Mammary epithelial cell (primary cell): ENCODE measurements at regions not wholly inside any gene's neighbourhood (a gene's known extent, or its start where the extent isn't known, plus 50 kb on each side); places are given as distances from the start of the nearest gene placed in this dataset.

Experiments used
- CTCF ChIP-seq, 2 donors: IDR thresholded peaks in 1 of 2; conservative IDR thresholded peaks in 1 of 2; 2 replicates each; pipeline ENCODE4 v1.5.1; 2011 to 2012; ENCODE audit warnings: inconsistent platforms in 2 of 2, low read length in 2 of 2, mild to moderate bottlenecking in 2 of 2, control low read depth in 1 of 2, low read depth in 1 of 2; ENCODE audit not compliant: insufficient read depth in 1 of 2; ENCODE audit errors: extremely low read depth in 1 of 2
- EZH2 ChIP-seq: IDR thresholded peaks from 2 replicates; pipeline ENCODE4 v1.6.1; 2012; ENCODE audit warnings: low read length, inconsistent platforms, borderline replicate concordance

GRCh38 chr17:6218333-6218732 lies 148.2 kb downstream of the WSCD1 start:
- TF ChIP-seq CTCF (conservative IDR thresholded peaks at IDR 0.05 in 1 of 2, IDR thresholded peaks at IDR 0.05 in 1 of 2; ENCODE audit: extremely low read depth in 1 of 2, insufficient read depth in 1 of 2, low read depth in 1 of 2, low read length in 2 of 2) (no peak), EZH2 (no peak)
